ENCODE measurements at regions not wholly inside any gene's neighbourhood (a gene's known extent, or its start where the extent isn't known, plus 50 kb on each side); places are given as distances from the start of the nearest gene placed in this dataset.

GRCh38 chr13:103788061-103788652 lies 721.9 kb upstream of the SLC10A2 start:
- TF ChIP-seq POLR2A (IDR thresholded peaks at IDR 0.05) (no peak), CTCF (IDR thresholded peaks at IDR 0.05) (peak; percentile 26 to 41 (median 30))
- intact Hi-C loops (cut with DNase I): no loop called here
- Histone ChIP-seq H3K27me3 (no peaks in the 10 kb centered on the region), H3K4me1 (no peaks in the 10 kb centered on the region), H3K4me3 (no peak overlapping the region), H3K36me3 (no peaks in the 10 kb centered on the region), H3K27ac (no peak overlapping the region), H3K9me3 (no peaks in the 10 kb centered on the region)
- DNase-seq (peak in 1 of 3 donors; percentile 26), ATAC-seq (peak; percentile 36 to 74 (median 56))
- 22% methylated on average over 2 of the region's 2 CpGs for WGBS (ENCODE audit: insufficient coverage, low coverage, low lambda C conversion rate, missing lambda C conversion rate)

- no peak for ATAC-seq
- Histone ChIP-seq H3K9me3 (no peaks in the 10 kb centered on the region), H3K27me3 (no peaks in the 10 kb centered on the region), H3K4me1 (no peaks in the 10 kb centered on the region), H3K4me3 (no peak overlapping the region), H3K36me3 (no peaks in the 10 kb centered on the region), H3K27ac (no peak overlapping the region)
- no peak for TF ChIP-seq POLR2A (IDR thresholded peaks at IDR 0.05)
- TF ChIP-seq CTCF (IDR thresholded peaks at IDR 0.05): peak in 2 of 4 donors; percentile 10 to 12
- 75% methylated on average over 8 of the region's 8 CpGs for WGBS (ENCODE audit: insufficient coverage, low coverage, low lambda C conversion rate, missing lambda C conversion rate)
- no peak for DNase-seq
- intact Hi-C loops (cut with DNase I): no loop called here
These were observed 706.4 kb upstream of the SLC10A2 start for GRCh38 chr13:103772576-103772975.

- 76% methylated on average over 3 of the region's 3 CpGs for WGBS (ENCODE audit: insufficient coverage, low coverage, low lambda C conversion rate, missing lambda C conversion rate)
- H3K27ac ChIP-seq: no peak overlapping the region
- intact Hi-C loops (cut with DNase I): no loop called here
- no peak overlapping the region for H3K4me3 ChIP-seq
- H3K4me1 ChIP-seq: no peaks in the 10 kb centered on the region
- H3K9me3 ChIP-seq: no peaks in the 10 kb centered on the region
- no peak for DNase-seq
- TF ChIP-seq POLR2A (IDR thresholded peaks at IDR 0.05): no peak
- TF ChIP-seq CTCF (IDR thresholded peaks at IDR 0.05): peak in 1 of 4 donors; percentile 20
- ATAC-seq: no peak
- H3K27me3 ChIP-seq: no peaks in the 10 kb centered on the region
- H3K36me3 ChIP-seq: no peaks in the 10 kb centered on the region
These were observed 696.3 kb upstream of the SLC10A2 start for GRCh38 chr13:103762523-103762922.

- Histone ChIP-seq H3K9me3 (no peaks in the 10 kb centered on the region), H3K4me3 (no peak overlapping the region), H3K27ac (no peak overlapping the region), H3K4me1 (no peaks in the 10 kb centered on the region), H3K27me3 (no peaks in the 10 kb centered on the region), H3K36me3 (no peaks in the 10 kb centered on the region)
- 43% methylated on average over 7 of the region's 7 CpGs for WGBS (ENCODE audit: insufficient coverage, low coverage, low lambda C conversion rate, missing lambda C conversion rate)
- TF ChIP-seq CTCF (IDR thresholded peaks at IDR 0.05) (no peak), POLR2A (IDR thresholded peaks at IDR 0.05) (no peak)
- DNase-seq: no peak
- intact Hi-C loops (cut with DNase I): no loop called here
- no peak for ATAC-seq
These were observed 693.1 kb upstream of the SLC10A2 start for GRCh38 chr13:103759361-103759760.

GRCh38 chr13:103758222-103758621 lies 692.0 kb upstream of the SLC10A2 start:
- Histone ChIP-seq H3K9me3 (no peaks in the 10 kb centered on the region), H3K27ac (no peak overlapping the region), H3K36me3 (no peaks in the 10 kb centered on the region), H3K27me3 (no peaks in the 10 kb centered on the region), H3K4me1 (no peaks in the 10 kb centered on the region), H3K4me3 (no peak overlapping the region)
- no peak for ATAC-seq
- TF ChIP-seq POLR2A (IDR thresholded peaks at IDR 0.05) (no peak), CTCF (IDR thresholded peaks at IDR 0.05) (no peak)
- 67% methylated on average over 1 of the region's 1 CpG for WGBS (ENCODE audit: insufficient coverage, low coverage, low lambda C conversion rate, missing lambda C conversion rate)
- intact Hi-C loops (cut with DNase I): no loop called here
- DNase-seq: no peak

Measured in right lobe of liver (tissue), 6 donors.